Mononuclear cell (primary cell): ENCODE measurements at regions not wholly inside any gene's neighbourhood (a gene's known extent, or its start where the extent isn't known, plus 50 kb on each side); places are given as distances from the start of the nearest gene placed in this dataset.

Experiments used
- H3K27me3 ChIP-seq: 2 replicates; pipeline ENCODE4 v1.6.0; 2011; ENCODE audit warnings: low read length, control low read depth; ENCODE audit not compliant: insufficient read depth
- H3K4me1 ChIP-seq: 2 replicates; pipeline ENCODE4 v1.5.1; 2011; ENCODE audit warnings: mild to moderate bottlenecking, low read length, control low read depth; ENCODE audit not compliant: insufficient read depth
- H3K4me3 ChIP-seq: 2 replicates; pipeline ENCODE4 v1.5.1; 2011; ENCODE audit warnings: mild to moderate bottlenecking, low read length, moderate library complexity
- H3K9me3 ChIP-seq: 2 replicates; pipeline ENCODE4 v1.5.1; 2011; ENCODE audit warnings: low read depth, mild to moderate bottlenecking, control low read depth, low read length

- Histone ChIP-seq H3K4me1 (no peaks in the 10 kb centered on the region), H3K4me3 (no peak overlapping the region), H3K27me3 (no peaks in the 10 kb centered on the region), H3K9me3 (no peaks in the 10 kb centered on the region)
Measured at GRCh38 chr15:39102431-39102830, 478.4 kb upstream of the THBS1 start.

DNA sequence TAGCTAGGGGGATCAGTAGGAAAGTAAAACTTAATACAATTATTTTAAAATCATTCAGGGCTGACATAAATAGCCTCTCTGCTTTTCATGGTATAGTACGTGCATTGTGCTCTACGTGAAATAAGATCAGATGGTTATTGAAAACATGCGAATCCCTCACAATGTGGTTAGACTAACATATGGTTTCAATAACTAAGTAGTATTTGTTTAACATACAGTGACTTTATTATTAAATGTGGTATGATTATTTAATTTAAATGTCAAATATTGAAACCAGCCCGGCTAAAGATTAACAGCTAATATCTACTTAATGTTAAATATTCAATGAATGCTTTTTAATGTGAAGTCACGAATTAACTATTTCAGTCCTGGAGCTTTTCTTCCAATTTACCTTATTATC is 473.9 kb upstream of the THBS1 start:
- no peaks in the 10 kb centered on the region for H3K9me3 ChIP-seq
- no peak overlapping the region for H3K4me3 ChIP-seq
- H3K27me3 ChIP-seq: no peaks in the 10 kb centered on the region
- no peaks in the 10 kb centered on the region for H3K4me1 ChIP-seq

GRCh38 chr15:39108021-39108420 is 472.9 kb upstream of the THBS1 start:
- Histone ChIP-seq H3K9me3 (no peaks in the 10 kb centered on the region), H3K27me3 (no peaks in the 10 kb centered on the region), H3K4me1 (no peaks in the 10 kb centered on the region), H3K4me3 (no peak overlapping the region)

GRCh38 chr15:39110336-39110735 is 470.5 kb upstream of the THBS1 start:
- Histone ChIP-seq H3K4me1 (no peaks in the 10 kb centered on the region), H3K4me3 (no peak overlapping the region), H3K27me3 (no peaks in the 10 kb centered on the region), H3K9me3 (no peaks in the 10 kb centered on the region)

DNA sequence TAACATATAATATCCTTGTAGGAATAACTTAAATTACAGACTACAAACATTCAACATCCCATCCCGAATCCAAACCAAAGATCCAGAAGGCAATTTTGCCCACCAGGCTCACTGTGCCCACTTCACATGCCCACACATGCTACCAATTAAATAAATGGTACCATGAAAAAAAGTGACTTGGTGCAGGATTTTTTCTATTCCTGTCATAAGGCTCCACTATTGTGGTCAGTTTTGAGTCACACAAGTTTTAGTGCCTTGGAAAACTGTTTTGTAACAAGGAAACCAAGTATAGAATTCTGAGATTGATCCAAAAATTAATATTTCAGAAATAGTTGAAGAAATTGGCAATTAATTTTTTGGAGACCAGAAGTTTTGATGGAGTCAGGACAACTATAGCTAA is 470.1 kb upstream of the THBS1 start:
- H3K4me1 ChIP-seq: no peaks in the 10 kb centered on the region
- H3K9me3 ChIP-seq: no peaks in the 10 kb centered on the region
- H3K27me3 ChIP-seq: no peaks in the 10 kb centered on the region
- H3K4me3 ChIP-seq: no peak overlapping the region

DNA sequence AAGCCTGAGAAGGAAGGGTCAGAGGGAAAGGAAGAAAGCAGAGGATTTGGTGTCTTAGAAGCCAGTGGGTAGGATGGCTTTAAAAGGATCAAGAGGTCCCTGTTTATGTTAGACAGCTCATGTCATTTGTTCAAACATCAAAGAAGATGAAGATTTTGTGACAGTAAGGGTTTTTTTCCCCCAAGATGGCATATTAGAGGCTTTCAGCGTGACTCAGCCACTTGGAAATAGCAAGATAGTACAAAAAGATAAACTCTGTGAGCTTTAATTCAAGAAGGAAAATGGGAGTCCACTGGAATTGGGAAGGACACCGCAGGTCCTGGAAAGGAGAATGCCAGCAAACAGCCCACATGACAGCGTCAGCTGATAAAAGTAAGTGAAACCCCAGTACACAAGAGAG is 467.1 kb upstream of the THBS1 start:
- no peak overlapping the region for H3K4me3 ChIP-seq
- peaks cover 4% of the 10 kb centered on the region for H3K27me3 ChIP-seq
- H3K4me1 ChIP-seq: no peaks in the 10 kb centered on the region
- H3K9me3 ChIP-seq: peaks cover 9% of the 10 kb centered on the region

DNA sequence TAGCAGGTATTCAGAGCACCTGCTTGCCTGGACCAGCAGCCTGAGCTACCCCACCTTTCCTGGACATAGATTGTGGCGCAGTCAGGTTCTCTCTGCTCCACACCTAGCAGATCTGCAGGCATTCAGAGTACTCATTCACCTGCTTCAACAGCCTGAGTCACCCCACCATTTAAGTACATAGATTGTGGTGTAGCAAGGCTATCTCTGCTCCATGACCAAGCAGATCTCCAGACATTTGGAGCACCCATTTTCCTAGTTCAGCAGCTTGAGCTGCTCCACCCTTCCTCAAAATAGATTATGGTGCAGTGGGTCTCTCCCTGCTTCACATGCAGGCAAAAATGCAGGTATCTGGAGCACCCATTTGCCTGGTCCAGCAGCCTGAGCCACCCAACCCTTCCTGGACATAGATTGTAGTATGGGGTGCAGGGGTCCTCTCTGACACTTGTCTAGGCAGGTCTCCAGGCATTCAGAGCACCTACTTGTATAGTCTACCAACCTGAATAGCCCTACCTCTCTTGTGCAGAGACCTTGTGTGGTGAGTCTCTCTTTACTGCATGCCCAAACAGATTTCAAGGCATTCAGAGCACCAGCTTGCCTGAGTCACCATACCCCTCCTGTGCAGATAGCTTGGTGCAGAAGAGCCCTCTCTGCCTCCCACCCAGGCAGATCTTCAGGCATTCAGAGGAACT is 466.0 kb upstream of the THBS1 start:
- peaks cover 9% of the 10 kb centered on the region for H3K9me3 ChIP-seq
- H3K4me1 ChIP-seq: no peaks in the 10 kb centered on the region
- H3K4me3 ChIP-seq: no peak overlapping the region
- H3K27me3 ChIP-seq: peaks cover 4% of the 10 kb centered on the region

DNA sequence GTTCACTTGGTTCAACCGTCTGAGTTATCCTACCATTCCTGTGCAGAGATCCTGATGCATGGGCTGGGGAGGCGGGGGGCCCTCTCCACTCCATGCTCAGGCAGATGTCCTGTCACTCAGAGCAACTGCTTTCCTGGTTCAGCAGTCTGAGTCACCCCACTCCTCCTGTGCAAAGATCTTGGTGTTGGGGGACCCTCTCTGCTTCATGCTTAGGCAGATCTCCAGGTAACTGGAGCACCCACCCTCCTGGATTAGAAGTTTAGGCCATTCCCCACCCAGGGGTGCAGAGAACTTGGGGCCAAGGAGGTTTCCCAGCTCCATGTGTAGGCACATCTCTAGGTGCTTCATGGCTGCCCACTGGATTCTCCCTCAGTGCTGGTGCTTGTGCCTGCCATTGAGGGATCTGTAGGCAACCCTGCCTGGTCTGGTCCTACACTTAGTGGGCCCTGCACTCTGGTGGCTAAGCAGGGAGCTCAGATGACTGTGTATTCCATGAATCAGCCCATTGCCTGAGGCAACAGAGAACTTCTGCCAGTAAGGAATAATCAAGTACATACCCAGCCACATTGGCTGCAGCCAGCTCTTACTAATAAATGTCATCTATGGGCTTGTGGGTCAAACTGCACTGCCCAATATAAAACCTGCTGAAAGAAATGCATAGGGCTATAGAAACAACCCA is 465.4 kb upstream of the THBS1 start:
- Histone ChIP-seq H3K9me3 (peaks cover 9% of the 10 kb centered on the region), H3K4me3 (no peak overlapping the region)

GRCh38 chr15:39118510-39118909 is 462.4 kb upstream of the THBS1 start:
- Histone ChIP-seq H3K4me1 (no peaks in the 10 kb centered on the region), H3K27me3 (peaks cover 4% of the 10 kb centered on the region), H3K9me3 (peaks cover 9% of the 10 kb centered on the region), H3K4me3 (no peak overlapping the region)

More for the DNA sequence above, 465.4 kb upstream of the THBS1 start:
- H3K27me3 ChIP-seq: peaks cover 4% of the 10 kb centered on the region
- H3K4me1 ChIP-seq: no peaks in the 10 kb centered on the region

DNA sequence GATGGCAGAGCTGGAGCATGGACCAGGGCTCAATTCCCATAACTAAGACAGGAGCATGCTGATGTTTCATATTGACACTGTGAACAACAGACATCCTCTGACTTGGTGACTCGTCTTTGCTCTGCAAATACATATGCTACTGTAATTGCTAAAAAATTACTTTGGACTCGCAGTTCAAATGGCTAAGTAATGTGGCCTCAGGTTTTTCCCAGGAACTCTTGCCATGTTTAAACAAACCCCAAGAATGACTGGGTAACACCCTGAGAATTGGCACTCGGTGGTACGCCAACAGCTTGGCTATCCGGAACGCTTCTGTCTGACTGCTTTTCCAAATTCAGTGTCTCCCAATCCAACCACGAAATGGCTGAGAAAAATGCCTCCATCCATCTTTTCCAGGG is 456.7 kb upstream of the THBS1 start:
- Histone ChIP-seq H3K4me3 (no peak overlapping the region), H3K9me3 (no peaks in the 10 kb centered on the region), H3K4me1 (no peaks in the 10 kb centered on the region), H3K27me3 (no peaks in the 10 kb centered on the region)

DNA sequence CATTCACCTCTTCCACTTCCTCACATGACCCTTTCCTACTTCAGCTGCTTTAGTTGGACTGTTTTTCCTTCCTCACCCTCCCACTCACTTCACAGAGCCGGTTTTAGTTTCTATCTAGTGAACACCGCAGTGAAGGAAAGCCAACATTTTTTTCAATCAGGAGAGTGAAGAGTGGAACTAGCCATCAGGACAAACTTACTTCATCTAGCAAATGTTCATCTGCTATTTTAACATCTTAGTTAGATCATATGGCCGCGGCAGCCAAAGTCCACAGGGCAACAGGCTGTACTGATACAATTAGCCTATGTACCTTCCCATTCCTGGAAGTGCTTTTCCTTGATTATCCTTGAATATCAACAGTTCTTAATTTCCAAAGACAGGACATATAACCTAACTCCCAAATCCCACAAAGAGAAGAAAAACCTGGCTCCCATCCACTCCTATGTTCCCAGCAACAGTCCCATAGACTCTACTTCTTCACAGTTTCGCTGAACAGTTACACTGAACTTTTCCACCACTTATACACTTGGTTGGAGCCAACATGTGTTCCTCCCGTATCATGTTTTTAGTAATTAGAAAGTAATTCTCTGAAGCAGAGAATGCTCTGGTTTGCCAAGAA is 456.2 kb upstream of the THBS1 start:
- H3K27me3 ChIP-seq: no peaks in the 10 kb centered on the region
- no peaks in the 10 kb centered on the region for H3K4me1 ChIP-seq
- no peaks in the 10 kb centered on the region for H3K9me3 ChIP-seq
- no peak overlapping the region for H3K4me3 ChIP-seq

- Histone ChIP-seq H3K4me1 (no peaks in the 10 kb centered on the region), H3K4me3 (no peak overlapping the region), H3K27me3 (no peaks in the 10 kb centered on the region), H3K9me3 (no peaks in the 10 kb centered on the region)
Measured at GRCh38 chr15:39125226-39125625, 455.7 kb upstream of the THBS1 start.

DNA sequence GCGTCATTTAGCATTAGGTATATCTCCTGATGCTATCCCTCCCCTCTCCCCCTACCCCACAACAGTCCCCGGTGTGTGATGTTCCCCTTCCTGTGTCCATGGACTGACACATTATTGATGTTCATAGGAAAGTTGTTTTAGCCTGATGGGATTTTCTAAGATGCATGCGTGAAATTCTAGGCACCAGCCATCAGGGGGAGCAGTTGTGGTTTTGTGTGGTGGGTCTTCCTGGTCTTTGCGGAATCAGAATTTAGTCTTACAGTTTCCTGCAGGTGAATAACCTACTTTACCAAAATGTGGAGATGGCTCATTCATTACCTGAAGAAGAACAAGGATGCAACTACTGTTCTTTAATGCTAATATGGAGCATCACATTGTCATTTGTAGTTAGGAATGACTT is 455.0 kb upstream of the THBS1 start:
- Histone ChIP-seq H3K27me3 (no peaks in the 10 kb centered on the region), H3K9me3 (no peaks in the 10 kb centered on the region)

DNA sequence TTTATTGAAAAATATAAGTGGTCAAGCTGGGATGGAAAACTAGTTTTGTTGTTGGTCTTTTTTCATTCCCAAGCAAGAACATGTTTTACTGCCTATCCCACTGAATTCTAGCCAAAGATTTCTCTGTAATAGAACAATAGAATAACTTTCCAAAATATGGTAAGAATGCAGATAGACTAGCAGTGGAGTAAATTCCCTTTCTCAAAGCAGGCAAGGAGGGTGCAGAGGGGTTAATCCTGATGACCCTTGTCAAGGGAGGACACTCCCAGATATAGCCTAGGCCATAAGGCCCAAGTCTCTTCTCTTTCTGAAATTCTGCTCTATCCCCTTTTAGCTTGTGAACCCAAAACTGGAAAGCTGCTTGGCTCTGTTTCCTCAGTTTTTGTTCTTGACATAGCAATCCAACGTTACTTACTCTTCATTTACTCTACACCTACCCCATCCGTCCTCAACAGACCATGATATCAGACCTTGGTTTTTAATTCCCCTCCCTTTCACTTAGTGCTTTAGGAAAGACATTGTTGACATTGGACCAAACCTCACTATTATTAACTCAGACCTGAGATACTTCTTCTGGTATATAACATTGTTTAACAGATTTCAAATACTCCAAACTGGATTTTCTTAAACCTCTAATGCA is 453.6 kb upstream of the THBS1 start:
- Histone ChIP-seq H3K4me1 (no peaks in the 10 kb centered on the region), H3K27me3 (no peaks in the 10 kb centered on the region), H3K4me3 (no peak overlapping the region), H3K9me3 (no peaks in the 10 kb centered on the region)

More for the DNA sequence above, 455.0 kb upstream of the THBS1 start:
- Histone ChIP-seq H3K4me3 (no peak overlapping the region), H3K4me1 (no peaks in the 10 kb centered on the region)

- no peaks in the 10 kb centered on the region for H3K9me3 ChIP-seq
- no peak overlapping the region for H3K4me3 ChIP-seq
- H3K4me1 ChIP-seq: no peaks in the 10 kb centered on the region
- no peaks in the 10 kb centered on the region for H3K27me3 ChIP-seq
Measured at GRCh38 chr15:39127925-39128617, 452.8 kb upstream of the THBS1 start.
